ENCODE measurements at regions not wholly inside any gene's neighbourhood (a gene's known extent, or its start where the extent isn't known, plus 50 kb on each side); places are given as distances from the start of the nearest gene placed in this dataset.

DNA sequence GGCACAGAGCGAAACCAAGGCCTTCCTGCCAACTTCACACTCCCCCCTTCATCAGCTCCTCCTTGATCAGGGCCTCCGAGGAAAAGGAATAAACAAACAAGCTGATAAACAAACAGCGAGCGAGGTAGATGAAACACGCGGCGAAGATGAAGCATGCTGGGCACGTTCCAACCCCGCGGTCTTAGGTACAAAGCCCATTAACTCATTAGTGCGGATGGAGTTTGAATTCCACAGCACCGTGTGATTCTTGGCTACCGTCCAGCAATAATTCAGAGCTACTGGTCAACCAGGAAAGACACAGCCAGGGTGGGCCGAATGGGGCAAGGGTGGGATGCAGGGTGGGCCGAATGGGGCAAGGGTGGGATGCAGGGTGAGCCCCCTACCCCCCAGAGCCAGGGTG is 67.3 kb downstream of the RBFOX3 start:
- TF ChIP-seq, protein P1, sequence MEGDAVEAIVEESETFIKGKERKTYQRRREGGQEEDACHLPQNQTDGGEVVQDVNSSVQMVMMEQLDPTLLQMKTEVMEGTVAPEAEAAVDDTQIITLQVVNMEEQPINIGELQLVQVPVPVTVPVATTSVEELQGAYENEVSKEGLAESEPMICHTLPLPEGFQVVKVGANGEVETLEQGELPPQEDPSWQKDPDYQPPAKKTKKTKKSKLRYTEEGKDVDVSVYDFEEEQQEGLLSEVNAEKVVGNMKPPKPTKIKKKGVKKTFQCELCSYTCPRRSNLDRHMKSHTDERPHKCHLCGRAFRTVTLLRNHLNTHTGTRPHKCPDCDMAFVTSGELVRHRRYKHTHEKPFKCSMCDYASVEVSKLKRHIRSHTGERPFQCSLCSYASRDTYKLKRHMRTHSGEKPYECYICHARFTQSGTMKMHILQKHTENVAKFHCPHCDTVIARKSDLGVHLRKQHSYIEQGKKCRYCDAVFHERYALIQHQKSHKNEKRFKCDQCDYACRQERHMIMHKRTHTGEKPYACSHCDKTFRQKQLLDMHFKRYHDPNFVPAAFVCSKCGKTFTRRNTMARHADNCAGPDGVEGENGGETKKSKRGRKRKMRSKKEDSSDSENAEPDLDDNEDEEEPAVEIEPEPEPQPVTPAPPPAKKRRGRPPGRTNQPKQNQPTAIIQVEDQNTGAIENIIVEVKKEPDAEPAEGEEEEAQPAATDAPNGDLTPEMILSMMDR (conservative IDR thresholded peaks at IDR 0.05) = no peak
- no peak for TF ChIP-seq ZFX (IDR thresholded peaks at IDR 0.05)

Measured in C4-2B (cell line).